Adipose tissue (tissue), 3 donors: ENCODE measurements at regions not wholly inside any gene's neighbourhood (a gene's known extent, or its start where the extent isn't known, plus 50 kb on each side); places are given as distances from the start of the nearest gene placed in this dataset.

Source experiments
- H3K27ac ChIP-seq: one replicate; pipeline ENCODE4 v1.5.1; 2013; ENCODE audit warnings: low read depth, low read length
- WGBS, 3 donors: extraction: QIAGEN DNeasy Blood & Tissue Kit; methylation state at CpG; one replicate each; pipeline ENCODE4 v1.1.7; 2013; 5-methylcytosine and 5-hydroxymethylcytosine counted together
- donor health status: healthy with polysubstance abuse.
- donor health status: Bipolar disorder and iron deficiency.
- donor health status: healthy.

GRCh38 chr12:105741786-105742566, 396.8 kb downstream of the NUAK1 start:
- WGBS, 3 donors = 45 to 53% (median 52%) methylated on average over 9 of the region's 9 CpGs

GRCh38 chr12:105742567-105742874, 396.2 kb downstream of the NUAK1 start:
- H3K27ac ChIP-seq = no peak overlapping the region
- WGBS, 3 donors = 72 to 79% (median 75%) methylated on average over 3 of the region's 3 CpGs

More at GRCh38 chr12:105741786-105742566, 396.8 kb downstream of the NUAK1 start:
- H3K27ac ChIP-seq = no peak overlapping the region

DNA sequence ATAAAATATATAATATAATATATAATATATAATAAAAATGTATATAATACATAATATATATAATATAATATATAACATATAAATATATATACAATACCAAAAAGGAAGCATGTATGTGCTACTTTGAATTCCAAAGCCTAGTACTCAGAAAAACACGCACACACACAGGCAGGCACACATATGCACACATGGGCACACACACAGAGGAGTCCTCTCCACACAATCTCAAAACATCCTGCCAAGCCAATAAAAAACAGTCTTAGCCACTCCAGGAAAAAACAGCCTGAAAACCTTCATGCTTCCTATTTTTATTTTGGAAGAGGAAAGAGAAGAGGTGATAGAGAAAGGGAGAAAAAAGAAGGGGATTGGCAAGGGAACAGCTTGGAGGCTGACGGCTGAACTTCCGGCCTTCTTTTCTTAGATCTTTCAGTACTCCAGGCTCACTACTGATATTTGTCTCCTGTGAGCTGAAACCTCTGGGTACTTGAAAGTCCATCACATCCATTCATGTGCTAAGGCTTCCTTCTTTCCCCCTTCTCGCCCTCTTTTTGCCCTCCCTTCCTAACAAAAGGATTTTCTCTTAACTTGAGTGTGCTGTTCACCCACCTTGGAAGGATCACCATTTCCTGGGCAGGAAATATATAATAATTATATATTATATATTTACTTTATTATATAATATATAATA, 394.2 kb downstream of the NUAK1 start:
- no peak overlapping the region for H3K27ac ChIP-seq
- WGBS, 3 donors = 86 to 94% (median 90%) methylated on average over 3 to 4 of the region's 4 CpGs

DNA sequence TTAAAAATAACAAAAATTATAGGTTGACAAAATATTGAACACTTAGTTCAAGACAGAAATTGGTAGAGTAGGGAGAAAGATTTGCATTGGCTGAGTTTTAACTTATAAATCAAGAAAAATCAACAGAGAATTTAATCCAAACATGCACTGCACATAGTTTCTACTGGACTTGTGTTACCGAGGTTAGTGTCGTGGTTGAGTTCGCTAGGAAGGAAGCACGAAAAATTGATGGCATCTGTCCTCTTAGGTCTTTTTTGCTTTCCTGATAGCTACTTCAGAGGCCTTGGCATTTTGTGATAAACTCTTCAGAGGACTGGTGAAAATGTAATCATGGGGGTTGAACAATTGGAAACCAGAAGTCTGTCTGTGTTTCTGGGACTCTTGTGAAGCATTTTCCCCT, 392.9 kb downstream of the NUAK1 start:
- H3K27ac ChIP-seq = no peak overlapping the region
- 78 to 88% (median 80%) methylated on average over 4 of the region's 4 CpGs for WGBS, 3 donors

DNA sequence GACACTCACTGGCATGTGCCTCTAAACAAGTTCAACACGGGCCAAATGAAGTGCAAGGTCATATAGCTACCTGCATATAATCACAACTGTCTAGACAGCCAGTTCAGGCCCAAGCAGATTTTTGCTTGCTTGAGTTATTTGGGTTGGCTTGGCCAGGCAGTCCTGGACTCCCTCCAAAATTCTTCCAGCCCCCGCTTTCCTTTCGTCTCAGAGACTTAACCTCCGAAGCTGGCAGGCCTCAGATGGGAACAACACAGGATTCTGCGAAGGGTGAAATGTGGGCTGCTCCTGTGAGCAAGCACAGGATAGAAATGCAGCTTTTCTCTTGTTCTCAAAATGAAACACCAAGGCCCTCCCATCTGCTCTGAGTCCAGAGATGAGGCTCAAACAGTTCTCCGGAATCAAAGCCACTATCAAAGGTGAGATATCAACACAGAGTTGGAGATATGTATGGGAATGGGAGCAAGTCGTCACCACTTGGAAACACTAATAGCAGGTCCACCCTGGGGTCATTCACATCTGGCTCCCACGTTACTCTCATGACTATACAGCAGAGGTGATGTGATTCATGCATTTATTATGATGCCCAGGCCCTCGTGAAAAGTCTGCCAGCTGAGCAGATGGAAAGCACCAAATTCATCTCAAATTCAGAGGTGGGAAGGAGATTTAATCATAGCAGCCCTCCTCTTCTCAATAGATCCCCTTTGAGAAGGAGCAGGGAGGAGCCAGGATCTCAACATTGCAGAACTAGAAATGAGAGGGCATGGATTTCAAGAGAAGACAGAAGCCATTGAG, 389.8 kb downstream of the NUAK1 start:
- 49 to 53% (median 53%) methylated on average over 9 of the region's 9 CpGs for WGBS, 3 donors
- H3K27ac ChIP-seq = no peak overlapping the region

GRCh38 chr12:105750096-105750495, 388.7 kb downstream of the NUAK1 start:
- H3K27ac ChIP-seq = no peak overlapping the region

GRCh38 chr12:105754313-105754712, 384.4 kb downstream of the NUAK1 start:
- H3K27ac ChIP-seq = no peak overlapping the region
- 76 to 95% (median 90%) methylated on average over 8 of the region's 8 CpGs for WGBS, 3 donors

More at GRCh38 chr12:105750096-105750495, 388.7 kb downstream of the NUAK1 start:
- whole genome bisulfite sequencing, 3 donors = 70 to 94% (median 93%) methylated on average over 2 of the region's 2 CpGs

GRCh38 chr12:105756961-105757360, 381.8 kb downstream of the NUAK1 start:
- 77 to 97% (median 83%) methylated on average over 4 of the region's 4 CpGs for WGBS, 3 donors
- H3K27ac ChIP-seq = no peak overlapping the region

GRCh38 chr12:105759149-105759548, 379.6 kb downstream of the NUAK1 start:
- WGBS, 3 donors = 69 to 90% (median 78%) methylated on average over 5 of the region's 5 CpGs
- no peak overlapping the region for H3K27ac ChIP-seq

- H3K27ac ChIP-seq = no peak overlapping the region
- 53 to 67% (median 58%) methylated on average over 1 of the region's 1 CpG for WGBS, 3 donors
Observed at GRCh38 chr12:105761075-105761474, 377.7 kb downstream of the NUAK1 start.

GRCh38 chr12:105764216-105764835, 374.4 kb downstream of the NUAK1 start:
- H3K27ac ChIP-seq = no peak overlapping the region
- WGBS, 3 donors = 56 to 70% (median 58%) methylated on average over 10 of the region's 10 CpGs

- 62 to 72% (median 62%) methylated on average over 6 of the region's 6 CpGs for WGBS, 3 donors
- no peak overlapping the region for H3K27ac ChIP-seq
Observed at GRCh38 chr12:105765053-105766014, 373.4 kb downstream of the NUAK1 start.

DNA sequence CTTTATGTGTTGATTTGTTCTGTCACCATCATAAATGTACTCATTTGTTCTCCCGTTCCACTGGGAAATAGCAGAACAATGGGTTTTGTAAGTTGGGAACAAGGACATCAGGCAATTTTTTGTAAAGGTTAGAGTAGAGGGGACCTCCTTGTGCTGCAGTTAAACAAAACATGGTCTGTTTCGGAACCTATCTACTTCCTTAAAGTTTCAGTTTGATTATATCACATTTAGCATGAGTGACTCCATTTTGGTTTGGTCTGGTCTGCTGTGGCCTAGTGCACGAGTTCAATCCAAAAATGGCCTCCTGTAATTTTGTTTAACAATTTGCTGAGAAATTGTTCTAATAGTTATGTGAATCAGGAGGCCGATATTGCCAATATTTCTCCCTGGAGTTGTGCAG, 372.7 kb downstream of the NUAK1 start:
- no peak overlapping the region for H3K27ac ChIP-seq
- WGBS, 3 donors = 82 to 87% (median 84%) methylated on average over 4 of the region's 4 CpGs

DNA sequence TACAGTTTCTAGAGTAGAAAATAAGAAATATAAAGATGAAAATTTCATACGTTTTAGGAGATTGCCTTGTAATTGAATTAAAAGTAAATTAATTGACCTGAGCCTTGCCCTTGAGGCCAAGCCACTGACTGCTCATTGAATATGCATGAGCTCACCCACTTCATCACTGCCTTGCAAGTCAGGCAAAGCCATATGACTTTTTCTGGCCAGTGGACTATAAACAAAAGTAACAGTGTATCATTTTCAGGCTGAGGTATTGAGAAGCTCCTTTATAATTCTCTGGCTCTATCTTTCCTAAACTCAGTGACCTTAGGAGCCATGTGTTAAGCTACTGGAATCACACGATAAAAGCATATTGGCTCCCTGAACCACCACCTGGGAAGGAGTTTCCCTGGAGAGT, 369.3 kb downstream of the NUAK1 start:
- H3K27ac ChIP-seq = no peak overlapping the region
- WGBS, 3 donors = 60 to 82% (median 79%) methylated on average over 2 of the region's 2 CpGs

DNA sequence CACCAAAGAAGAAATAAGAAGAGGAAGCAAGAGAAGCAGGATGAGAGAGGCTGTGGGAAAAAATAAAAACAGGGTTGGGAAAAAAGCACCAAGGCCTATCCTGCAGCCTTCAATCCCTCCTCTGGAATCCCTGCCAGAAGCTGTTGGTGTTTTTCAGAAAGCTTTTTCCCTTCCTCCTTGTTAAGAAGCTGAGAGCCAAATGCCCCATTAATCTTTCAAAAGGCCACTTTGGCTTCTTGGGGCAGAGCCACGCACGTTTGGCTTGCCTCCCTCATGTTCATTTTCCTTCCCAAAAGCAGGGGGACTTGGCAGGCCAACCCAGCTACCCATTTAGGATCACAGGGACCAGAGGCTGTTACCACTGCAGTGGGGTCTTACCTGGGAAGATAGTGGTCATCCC, 365.3 kb downstream of the NUAK1 start:
- WGBS, 3 donors = 40 to 54% (median 50%) methylated on average over 2 of the region's 2 CpGs
- H3K27ac ChIP-seq = no peak overlapping the region

GRCh38 chr12:105774037-105774436, 364.7 kb downstream of the NUAK1 start:
- WGBS, 3 donors = 79 to 90% (median 82%) methylated on average over 5 of the region's 5 CpGs

DNA sequence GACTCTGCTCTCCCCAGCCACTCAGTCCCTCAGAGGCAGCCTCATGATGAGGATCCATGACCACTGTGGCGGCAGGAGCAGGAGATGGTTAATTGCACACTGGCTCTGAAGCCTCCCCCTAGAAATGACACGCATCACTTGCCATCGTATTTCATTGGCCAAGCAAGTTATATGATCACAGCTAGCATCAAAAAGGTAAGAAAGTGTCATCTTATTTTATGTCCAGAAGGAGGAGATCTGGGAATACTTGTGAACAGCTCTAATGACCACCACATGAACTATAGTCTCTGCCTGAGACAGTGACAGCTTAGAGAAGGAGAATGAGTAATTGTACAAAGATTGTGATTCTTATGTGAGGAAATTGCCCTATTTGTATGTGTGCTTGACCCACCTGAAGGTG, 363.4 kb downstream of the NUAK1 start:
- H3K27ac ChIP-seq = no peak overlapping the region
- WGBS, 3 donors = 62 to 78% (median 74%) methylated on average over 3 of the region's 3 CpGs

More at GRCh38 chr12:105774037-105774436, 364.7 kb downstream of the NUAK1 start:
- H3K27ac ChIP-seq = no peak overlapping the region
